ENCODE measurements at regions not wholly inside any gene's neighbourhood (a gene's known extent, or its start where the extent isn't known, plus 50 kb on each side); places are given as distances from the start of the nearest gene placed in this dataset.

DNA sequence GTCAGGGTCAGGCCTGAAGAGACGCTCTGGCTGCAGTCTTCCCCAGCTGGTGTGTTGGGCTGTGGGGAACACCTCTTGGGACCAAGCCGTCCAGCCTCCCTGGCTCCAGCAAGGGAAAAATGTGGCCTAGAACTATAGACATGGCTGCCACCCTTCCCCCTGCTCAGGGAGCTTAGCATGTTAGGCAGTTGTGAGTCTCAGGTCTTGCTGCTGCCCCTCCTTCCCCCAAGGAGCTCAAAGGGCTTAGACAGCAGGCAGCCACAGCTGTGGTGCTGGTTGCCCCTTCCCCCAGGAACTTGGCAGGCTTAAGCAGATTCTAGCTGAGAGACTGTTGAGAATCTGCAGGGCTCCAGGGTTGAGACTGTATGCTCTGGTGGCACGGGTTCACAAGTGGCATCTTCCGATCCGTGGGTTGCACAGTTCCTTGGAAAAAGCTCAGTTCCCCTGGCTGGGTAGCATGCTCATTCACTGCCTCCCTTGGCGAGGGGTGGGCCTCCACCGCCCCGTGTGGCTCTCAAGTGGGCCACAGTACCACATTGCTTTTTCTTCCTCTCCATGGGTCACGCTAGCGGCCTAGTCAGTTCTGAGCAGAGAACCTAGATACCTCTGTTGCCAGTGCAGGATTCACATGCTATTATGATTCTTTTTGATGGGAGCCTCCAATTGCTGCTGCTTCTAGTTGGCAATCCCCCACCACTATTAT lies 1258.6 kb downstream of the OLFM4 start:
- TF ChIP-seq EZH2 (IDR thresholded peaks at IDR 0.05; ENCODE audit: borderline replicate concordance, insufficient read depth, low read length, poor library complexity, severe bottlenecking) (no peak), RAD21 (conservative IDR thresholded peaks at IDR 0.05) (no peak), POLR2AphosphoS5 (IDR thresholded peaks at IDR 0.05) (no peak), SMC3 (conservative IDR thresholded peaks at IDR 0.05; ENCODE audit: poor library complexity) (no peak)
- TF ChIP-seq, protein P1, sequence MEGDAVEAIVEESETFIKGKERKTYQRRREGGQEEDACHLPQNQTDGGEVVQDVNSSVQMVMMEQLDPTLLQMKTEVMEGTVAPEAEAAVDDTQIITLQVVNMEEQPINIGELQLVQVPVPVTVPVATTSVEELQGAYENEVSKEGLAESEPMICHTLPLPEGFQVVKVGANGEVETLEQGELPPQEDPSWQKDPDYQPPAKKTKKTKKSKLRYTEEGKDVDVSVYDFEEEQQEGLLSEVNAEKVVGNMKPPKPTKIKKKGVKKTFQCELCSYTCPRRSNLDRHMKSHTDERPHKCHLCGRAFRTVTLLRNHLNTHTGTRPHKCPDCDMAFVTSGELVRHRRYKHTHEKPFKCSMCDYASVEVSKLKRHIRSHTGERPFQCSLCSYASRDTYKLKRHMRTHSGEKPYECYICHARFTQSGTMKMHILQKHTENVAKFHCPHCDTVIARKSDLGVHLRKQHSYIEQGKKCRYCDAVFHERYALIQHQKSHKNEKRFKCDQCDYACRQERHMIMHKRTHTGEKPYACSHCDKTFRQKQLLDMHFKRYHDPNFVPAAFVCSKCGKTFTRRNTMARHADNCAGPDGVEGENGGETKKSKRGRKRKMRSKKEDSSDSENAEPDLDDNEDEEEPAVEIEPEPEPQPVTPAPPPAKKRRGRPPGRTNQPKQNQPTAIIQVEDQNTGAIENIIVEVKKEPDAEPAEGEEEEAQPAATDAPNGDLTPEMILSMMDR (IDR thresholded peaks at IDR 0.05; ENCODE audit: poor library complexity, severe bottlenecking) = no peak
